Esophagus muscularis mucosa (tissue), 4 donors: ENCODE measurements at regions not wholly inside any gene's neighbourhood (a gene's known extent, or its start where the extent isn't known, plus 50 kb on each side); places are given as distances from the start of the nearest gene placed in this dataset.

ENCODE experiments used
- DNase-seq: peaks from one replicate; pipeline ENCODE4 v3.0.0-alpha.2; 2017; ENCODE audit errors: extremely low spot score
- H3K27ac ChIP-seq, 4 donors: fragments of 200-600 bp; sonication (generic); replicated peaks in 1 of 4; 1 replicate in 3 of 4; 2 replicates in 1 of 4; pipeline ENCODE4 v1.5.1; 2016 to 2019; ENCODE audit warnings: mild to moderate bottlenecking in 1 of 4
- H3K27me3 ChIP-seq, 4 donors: fragments of 200-600 bp; sonication (generic); one replicate each; pipeline versions ENCODE4 v1.5.1 to v1.6.0; 2016 to 2019
- H3K36me3 ChIP-seq, 4 donors: fragments of 200-600 bp; sonication (generic); one replicate each; pipeline ENCODE4 v1.5.1; 2016 to 2019
- H3K4me1 ChIP-seq, 4 donors: fragments of 200-600 bp; sonication (generic); one replicate each; pipeline ENCODE4 v1.5.1; 2016 to 2019
- H3K4me3 ChIP-seq, 4 donors: fragments of 200-600 bp; sonication (generic); 1 replicate in 2 of 4; 2 replicates in 2 of 4; pipeline ENCODE4 v1.5.1; 2016 to 2019; ENCODE audit warnings: mild to moderate bottlenecking in 4 of 4, moderate library complexity in 1 of 4
- H3K9me3 ChIP-seq, 4 donors: fragments of 200-600 bp; sonication (generic); 1 replicate in 3 of 4; 2 replicates in 1 of 4; pipeline ENCODE4 v1.5.1; 2016 to 2019
- CTCF ChIP-seq, 3 experiments: fragments of 200-600 bp in 2 of 3; fragments of 450-650 bp in 1 of 3; sonication (generic) in 2 of 3; IDR thresholded peaks; one replicate each; pipeline ENCODE4 v1.5.1; 2017 to 2019; ENCODE audit warnings: antibody characterized with exemption in 3 of 3, mild to moderate bottlenecking in 2 of 3, moderate library complexity in 1 of 3
- EP300 ChIP-seq: sonication (generic); formaldehyde crosslinking; IDR thresholded peaks from one replicate; pipeline ENCODE4 v1.6.1; 2017; ENCODE audit warnings: antibody characterized with exemption
- POLR2A ChIP-seq: fragments of 450-650 bp; IDR thresholded peaks from one replicate; pipeline ENCODE4 v1.6.1; 2017; ENCODE audit warnings: antibody characterized with exemption, moderate library complexity, mild to moderate bottlenecking, low read depth
- POLR2AphosphoS5 ChIP-seq, 2 donors: sonication (generic); formaldehyde crosslinking; IDR thresholded peaks; one replicate each; pipeline ENCODE4 v1.6.1; 2017; ENCODE audit warnings: antibody characterized with exemption in 2 of 2
- WGBS: methylation state at CpG from one replicate; pipeline ENCODE4 v1.1.5; 2018; 5-methylcytosine and 5-hydroxymethylcytosine counted together
- intact Hi-C: fragments of 100-400 bp; cut with DNase I; formaldehyde crosslinking; loops from one replicate; pipeline ENCODE4 v1.15.1; 2023

GRCh38 chr18:40046596-40046995 lies 1908.4 kb upstream of the PIK3C3 start:
- 86% methylated on average over 3 of the region's 3 CpGs for whole genome bisulfite sequencing
- no peaks in the 10 kb centered on the region for H3K36me3 ChIP-seq
- H3K27me3 ChIP-seq = no peaks in the 10 kb centered on the region
- intact Hi-C loops = no loop called here
- H3K27ac ChIP-seq = no peak overlapping the region
- peaks cover 0 to 6% (median 0%) of the 10 kb centered on the region in 4 donors for H3K4me1 ChIP-seq
- DNase-seq = no peak
- no peaks in the 10 kb centered on the region for H3K9me3 ChIP-seq
- H3K4me3 ChIP-seq = no peak overlapping the region
- TF ChIP-seq CTCF (IDR thresholded peaks at IDR 0.05) (no peak), EP300 (no peak), POLR2A (no peak), POLR2AphosphoS5 (IDR thresholded peaks at IDR 0.05) (no peak)

- Histone ChIP-seq H3K27ac (no peak overlapping the region), H3K4me1 (peaks cover 0 to 6% (median 0%) of the 10 kb centered on the region in 4 donors), H3K9me3 (no peaks in the 10 kb centered on the region), H3K4me3 (no peak overlapping the region), H3K36me3 (no peaks in the 10 kb centered on the region), H3K27me3 (no peaks in the 10 kb centered on the region)
- TF ChIP-seq POLR2AphosphoS5 (IDR thresholded peaks at IDR 0.05) (no peak), POLR2A (no peak), EP300 (no peak), CTCF (IDR thresholded peaks at IDR 0.05) (no peak)
- DNase-seq = no peak
- 65% methylated on average over 8 of the region's 8 CpGs for whole genome bisulfite sequencing
- intact Hi-C loops = no loop called here
Observed at GRCh38 chr18:40041951-40042350, 1913.1 kb upstream of the PIK3C3 start.

GRCh38 chr18:40040574-40040973 lies 1914.5 kb upstream of the PIK3C3 start:
- H3K4me3 ChIP-seq = no peak overlapping the region
- 92% methylated on average over 4 of the region's 4 CpGs for WGBS
- TF ChIP-seq CTCF (IDR thresholded peaks at IDR 0.05) (no peak), POLR2AphosphoS5 (IDR thresholded peaks at IDR 0.05) (no peak), POLR2A (no peak), EP300 (no peak)
- DNase-seq = no peak
- no peaks in the 10 kb centered on the region for H3K9me3 ChIP-seq
- H3K27me3 ChIP-seq = no peaks in the 10 kb centered on the region
- no peak overlapping the region for H3K27ac ChIP-seq
- no peaks in the 10 kb centered on the region for H3K36me3 ChIP-seq
- peaks cover 0 to 6% (median 0%) of the 10 kb centered on the region in 4 donors for H3K4me1 ChIP-seq
- intact Hi-C loops = no loop called here

- H3K27ac ChIP-seq = no peak overlapping the region
- peaks cover 0 to 5% (median 0%) of the 10 kb centered on the region in 4 donors for H3K4me1 ChIP-seq
- WGBS = 92% methylated on average over 6 of the region's 6 CpGs
- intact Hi-C loops = no loop called here
- H3K27me3 ChIP-seq = no peaks in the 10 kb centered on the region
- TF ChIP-seq POLR2AphosphoS5 (IDR thresholded peaks at IDR 0.05) = no peak
- H3K4me3 ChIP-seq = no peak overlapping the region
- no peak for DNase-seq
- H3K36me3 ChIP-seq = no peaks in the 10 kb centered on the region
- H3K9me3 ChIP-seq = no peaks in the 10 kb centered on the region
Observed at GRCh38 chr18:40037356-40037755, 1917.7 kb upstream of the PIK3C3 start.

- no peaks in the 10 kb centered on the region for H3K9me3 ChIP-seq
- H3K27ac ChIP-seq = no peak overlapping the region
- no peaks in the 10 kb centered on the region for H3K27me3 ChIP-seq
- no peak overlapping the region for H3K4me3 ChIP-seq
- intact Hi-C loops = no loop called here
- DNase-seq = no peak
- no peaks in the 10 kb centered on the region for H3K36me3 ChIP-seq
- WGBS = 100% methylated on average over 1 of the region's 1 CpG
- TF ChIP-seq CTCF (IDR thresholded peaks at IDR 0.05) = no peak
- no peak for TF ChIP-seq POLR2AphosphoS5 (IDR thresholded peaks at IDR 0.05)
- TF ChIP-seq EP300 = no peak
- no peak for TF ChIP-seq POLR2A
- peaks cover 0 to under 1% (median 0%) of the 10 kb centered on the region in 4 donors for H3K4me1 ChIP-seq
Observed at GRCh38 chr18:40036861-40037260, 1918.2 kb upstream of the PIK3C3 start.
